ENCODE measurements at regions not wholly inside any gene's neighbourhood (a gene's known extent, or its start where the extent isn't known, plus 50 kb on each side); places are given as distances from the start of the nearest gene placed in this dataset.

- TF ChIP-seq CTCF (conservative IDR thresholded peaks at IDR 0.05; ENCODE audit: control insufficient read depth, insufficient read depth, low read depth, low read length), result no peak
- DNase-seq (ENCODE audit: low read depth), result peak; percentile 61
- H3K4me3 ChIP-seq (ENCODE audit: control insufficient read depth, low read depth, low read length), result no peak overlapping the region
These were observed 279.2 kb upstream of the NOCT start for GRCh38 chr4:138736362-138736761.

GRCh38 chr4:138734746-138735145 lies 280.8 kb upstream of the NOCT start:
- no peak overlapping the region for H3K4me3 ChIP-seq (ENCODE audit: control insufficient read depth, low read depth, low read length)
- TF ChIP-seq CTCF (conservative IDR thresholded peaks at IDR 0.05; ENCODE audit: control insufficient read depth, insufficient read depth, low read depth, low read length), result no peak
- DNase-seq (ENCODE audit: low read depth), result peak; percentile 81

- H3K4me3 ChIP-seq (ENCODE audit: control insufficient read depth, low read depth, low read length), result no peak overlapping the region
- DNase-seq (ENCODE audit: low read depth), result no peak
- TF ChIP-seq CTCF (conservative IDR thresholded peaks at IDR 0.05; ENCODE audit: control insufficient read depth, insufficient read depth, low read depth, low read length), result no peak
These were observed 287.0 kb upstream of the NOCT start for GRCh38 chr4:138728566-138728965.

- peak; percentile 39 for DNase-seq (ENCODE audit: low read depth)
- no peak overlapping the region for H3K4me3 ChIP-seq (ENCODE audit: control insufficient read depth, low read depth, low read length)
- TF ChIP-seq CTCF (conservative IDR thresholded peaks at IDR 0.05; ENCODE audit: control insufficient read depth, insufficient read depth, low read depth, low read length), result no peak
These were observed 287.9 kb upstream of the NOCT start for GRCh38 chr4:138727731-138728130.

GRCh38 chr4:138724530-138724929 lies 291.1 kb upstream of the NOCT start:
- DNase-seq (ENCODE audit: low read depth), result no peak
- no peak for TF ChIP-seq CTCF (conservative IDR thresholded peaks at IDR 0.05; ENCODE audit: control insufficient read depth, insufficient read depth, low read depth, low read length)
- H3K4me3 ChIP-seq (ENCODE audit: control insufficient read depth, low read depth, low read length), result no peak overlapping the region

GRCh38 chr4:138716559-138717335 lies 298.8 kb upstream of the NOCT start:
- H3K4me3 ChIP-seq (ENCODE audit: control insufficient read depth, low read depth, low read length), result no peak overlapping the region
- DNase-seq (ENCODE audit: low read depth), result no peak
- TF ChIP-seq CTCF (conservative IDR thresholded peaks at IDR 0.05; ENCODE audit: control insufficient read depth, insufficient read depth, low read depth, low read length), result no peak

All from fibroblast of mammary gland (primary cell).